ENCODE measurements at regions not wholly inside any gene's neighbourhood (a gene's known extent, or its start where the extent isn't known, plus 50 kb on each side); places are given as distances from the start of the nearest gene placed in this dataset.

DNA sequence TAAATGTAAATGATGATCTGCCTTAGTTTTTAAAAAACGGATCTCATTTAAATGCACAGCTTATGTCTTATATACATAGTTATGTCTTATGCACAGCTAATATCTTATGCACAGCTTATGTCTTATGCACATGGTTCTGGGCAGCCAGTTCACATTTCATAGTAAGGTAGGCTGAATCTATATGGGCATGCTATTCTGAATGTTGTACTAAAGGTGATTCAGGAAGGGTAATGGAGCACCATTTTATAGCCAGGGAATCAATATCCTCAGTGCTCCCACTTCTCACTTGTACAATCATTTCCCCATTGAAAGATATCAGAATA, 77.9 kb upstream of the MID1 start:
- TF ChIP-seq TP53 (CRISPR knock-in tag; IDR thresholded peaks at IDR 0.05) = no peak
- TF ChIP-seq CTCF (IDR thresholded peaks at IDR 0.05) = no peak
- TF ChIP-seq ESRRA (IDR thresholded peaks at IDR 0.05; ENCODE audit: borderline replicate concordance, low read length) = no peak
- TF ChIP-seq PHF8 (IDR thresholded peaks at IDR 0.05; ENCODE audit: borderline replicate concordance, low read depth) = no peak
- no peak for TF ChIP-seq ELK1 (IDR thresholded peaks at IDR 0.05; ENCODE audit: low read depth, low read length)
- no peak for TF ChIP-seq HMGXB4 (CRISPR knock-in tag; IDR thresholded peaks at IDR 0.05; ENCODE audit: borderline replicate concordance)
- no peak for TF ChIP-seq POLR2A (IDR thresholded peaks at IDR 0.05; ENCODE audit: low read length)
- no peak for TF ChIP-seq RFX5 (IDR thresholded peaks at IDR 0.05)
- no peak for TF ChIP-seq FOSB (CRISPR knock-in tag; IDR thresholded peaks at IDR 0.05)
- TF ChIP-seq MAFK (IDR thresholded peaks at IDR 0.05; ENCODE audit: partially characterized antibody) = no peak
